Ovary (tissue), 7 donors: ENCODE measurements at regions not wholly inside any gene's neighbourhood (a gene's known extent, or its start where the extent isn't known, plus 50 kb on each side); places are given as distances from the start of the nearest gene placed in this dataset.

Experiments used
- DNase-seq, 5 donors: peaks; one replicate each; pipeline ENCODE4 v3.0.0-alpha.2; 2019 to 2020
- H3K27ac ChIP-seq, 2 donors: fragments of 200-600 bp; one replicate each; pipeline versions ENCODE4 v1.5.1 to v1.8.0; 2019 to 2022
- H3K27me3 ChIP-seq: fragments of 200-600 bp; one replicate; pipeline ENCODE4 v1.8.0; 2022
- H3K36me3 ChIP-seq: fragments of 200-600 bp; sonication (generic); one replicate; pipeline ENCODE4 v1.5.1; 2019
- H3K4me1 ChIP-seq: one replicate; pipeline ENCODE4 v1.8.1; 2013; ENCODE audit warnings: mild to moderate bottlenecking, moderate library complexity; ENCODE audit not compliant: insufficient read depth
- H3K4me3 ChIP-seq: fragments of 200-600 bp; sonication (generic); one replicate; pipeline ENCODE4 v1.5.1; 2017
- H3K9me3 ChIP-seq, 2 donors: fragments of 200-600 bp in 1 of 2; sonication (generic) in 1 of 2; one replicate each; pipeline versions ENCODE4 v1.5.1 to v1.8.1; 2013 to 2019; ENCODE audit warnings: mild to moderate bottlenecking in 1 of 2, moderate library complexity in 1 of 2
- EP300 ChIP-seq: sonication (generic); formaldehyde crosslinking; IDR thresholded peaks from one replicate; pipeline ENCODE4 v1.6.1; 2017; ENCODE audit warnings: antibody characterized with exemption
- POLR2A ChIP-seq: fragments of 450-650 bp; IDR thresholded peaks from one replicate; pipeline ENCODE4 v1.6.1; 2017; ENCODE audit warnings: antibody characterized with exemption, mild to moderate bottlenecking, moderate library complexity
- WGBS, 3 donors: extraction: QIAGEN DNeasy Blood & Tissue Kit in 1 of 3; methylation state at CpG; one replicate each; pipeline versions ENCODE4 v1.1.5 to v1.1.7; 2013 to 2017; 5-methylcytosine and 5-hydroxymethylcytosine counted together
- intact Hi-C, 4 donors: fragments of 100-400 bp; cut with DNase I; formaldehyde crosslinking; loops; one replicate each; pipeline versions ENCODE4 v1.11.0 to v1.15.1; 2022 to 2023
- TF ChIP-seq, protein P1 (sequence below), 3 donors: fragments of 450-650 bp in 2 of 3; fragments of 200-600 bp in 1 of 3; IDR thresholded peaks; one replicate each; pipeline versions ENCODE4 v1.5.1 to v1.8.0; 2016 to 2022; ENCODE audit warnings: antibody characterized with exemption in 3 of 3, mild to moderate bottlenecking in 1 of 3
- donor health status: DM: no; HTN: no; CAD: no; lungs with moderate emphysema.
- donor health status: DM: no; HTN: no; CAD: no.
- donor health status: Bipolar disorder and iron deficiency.
- donor health status: DM: no; HTN: no; CAD: no.
- donor health status: DM: yes; HTN: yes; CAD: no.

DNA sequence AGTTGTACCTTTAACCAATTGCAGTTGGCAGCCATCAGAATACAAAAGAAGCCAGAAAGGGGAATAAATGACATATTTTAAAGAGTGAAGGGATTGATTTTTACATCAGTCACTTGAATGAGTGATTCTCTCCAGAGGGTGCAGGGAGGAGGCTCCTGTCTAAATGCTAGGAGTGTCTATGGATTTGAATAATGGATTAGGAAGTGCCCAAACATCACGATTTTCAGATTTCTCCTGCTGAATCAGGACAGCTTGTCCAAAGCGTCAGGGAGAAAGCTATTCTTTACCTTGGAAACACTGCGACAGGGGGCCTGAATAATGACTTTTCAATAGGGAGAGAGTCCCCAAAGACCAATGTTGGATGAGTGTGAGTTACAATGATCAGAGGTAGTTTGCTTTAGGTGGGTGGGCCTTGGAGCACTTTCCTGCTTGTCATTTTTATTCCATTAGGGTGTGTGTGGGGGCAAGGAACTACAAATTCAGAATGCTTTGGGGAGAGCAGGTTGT lies 735.5 kb downstream of the KCNA4 start:
- intact Hi-C loops = no loop called here
- H3K4me1 ChIP-seq = no peaks in the 10 kb centered on the region
- no peak overlapping the region for H3K4me3 ChIP-seq
- H3K27ac ChIP-seq = no peak overlapping the region
- TF ChIP-seq, protein P1, sequence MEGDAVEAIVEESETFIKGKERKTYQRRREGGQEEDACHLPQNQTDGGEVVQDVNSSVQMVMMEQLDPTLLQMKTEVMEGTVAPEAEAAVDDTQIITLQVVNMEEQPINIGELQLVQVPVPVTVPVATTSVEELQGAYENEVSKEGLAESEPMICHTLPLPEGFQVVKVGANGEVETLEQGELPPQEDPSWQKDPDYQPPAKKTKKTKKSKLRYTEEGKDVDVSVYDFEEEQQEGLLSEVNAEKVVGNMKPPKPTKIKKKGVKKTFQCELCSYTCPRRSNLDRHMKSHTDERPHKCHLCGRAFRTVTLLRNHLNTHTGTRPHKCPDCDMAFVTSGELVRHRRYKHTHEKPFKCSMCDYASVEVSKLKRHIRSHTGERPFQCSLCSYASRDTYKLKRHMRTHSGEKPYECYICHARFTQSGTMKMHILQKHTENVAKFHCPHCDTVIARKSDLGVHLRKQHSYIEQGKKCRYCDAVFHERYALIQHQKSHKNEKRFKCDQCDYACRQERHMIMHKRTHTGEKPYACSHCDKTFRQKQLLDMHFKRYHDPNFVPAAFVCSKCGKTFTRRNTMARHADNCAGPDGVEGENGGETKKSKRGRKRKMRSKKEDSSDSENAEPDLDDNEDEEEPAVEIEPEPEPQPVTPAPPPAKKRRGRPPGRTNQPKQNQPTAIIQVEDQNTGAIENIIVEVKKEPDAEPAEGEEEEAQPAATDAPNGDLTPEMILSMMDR (IDR thresholded peaks at IDR 0.05) = no peak
- no peak for TF ChIP-seq POLR2A
- TF ChIP-seq EP300 = no peak
- no peaks in the 10 kb centered on the region for H3K36me3 ChIP-seq
- no peaks in the 10 kb centered on the region for H3K9me3 ChIP-seq
- H3K27me3 ChIP-seq = no peaks in the 10 kb centered on the region
- WGBS, 3 donors = 82 to 95% (median 92%) methylated on average over 3 of the region's 3 CpGs
- DNase-seq = no peak

DNA sequence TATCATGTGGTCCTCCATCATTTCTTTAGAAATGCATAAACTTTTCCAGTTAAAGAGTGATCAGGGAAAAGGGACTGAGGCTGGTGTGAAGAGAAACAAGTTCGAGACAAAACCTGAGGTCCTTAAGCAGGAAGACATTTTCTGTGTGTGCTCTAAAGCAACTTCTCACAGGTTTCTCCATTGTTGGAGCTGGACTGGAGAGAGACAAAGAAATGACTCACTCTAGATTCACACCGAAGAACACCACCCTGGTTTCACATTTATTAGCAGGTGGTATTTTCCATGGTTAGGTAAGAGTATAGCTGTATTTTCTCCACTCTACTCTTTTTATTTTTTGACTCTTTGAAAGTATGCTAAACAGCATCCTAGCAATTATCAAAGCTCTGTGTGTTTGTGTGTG lies 736.4 kb downstream of the KCNA4 start:
- TF ChIP-seq, protein P1 (IDR thresholded peaks at IDR 0.05) = no peak
- TF ChIP-seq POLR2A = no peak
- no peak for TF ChIP-seq EP300
- intact Hi-C loops = no loop called here

DNA sequence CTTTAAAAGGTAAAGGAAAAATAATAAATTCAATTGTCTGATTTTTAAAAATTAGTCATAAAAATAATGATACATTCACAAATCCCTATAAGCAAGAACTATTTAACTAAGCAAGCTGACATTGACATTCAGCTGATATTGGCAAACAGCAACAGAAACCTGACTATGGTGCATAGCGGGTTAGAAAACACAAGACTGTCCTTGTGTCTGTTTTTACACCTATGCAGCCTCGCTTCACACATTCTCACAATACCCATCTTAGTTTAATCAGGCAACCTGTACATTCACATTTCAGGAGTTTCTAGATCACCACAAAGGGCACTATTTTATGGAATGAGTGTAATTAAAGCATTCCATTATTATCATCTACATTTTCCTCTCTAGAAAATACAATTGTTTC lies 737.1 kb downstream of the KCNA4 start:
- WGBS, 3 donors = 90 to 93% (median 92%) methylated on average over 2 of the region's 2 CpGs
- intact Hi-C loops = no loop called here
- Histone ChIP-seq H3K9me3 (no peaks in the 10 kb centered on the region), H3K4me1 (no peaks in the 10 kb centered on the region), H3K27me3 (no peaks in the 10 kb centered on the region), H3K4me3 (no peak overlapping the region), H3K27ac (no peak overlapping the region), H3K36me3 (no peaks in the 10 kb centered on the region)
- no peak for DNase-seq
- TF ChIP-seq EP300 (no peak), POLR2A (no peak)
- TF ChIP-seq, protein P1 (IDR thresholded peaks at IDR 0.05) = no peak

More for the DNA sequence above, 736.4 kb downstream of the KCNA4 start:
- Histone ChIP-seq H3K36me3 (no peaks in the 10 kb centered on the region), H3K27me3 (no peaks in the 10 kb centered on the region), H3K4me3 (no peak overlapping the region), H3K9me3 (no peaks in the 10 kb centered on the region), H3K4me1 (no peaks in the 10 kb centered on the region), H3K27ac (no peak overlapping the region)
- WGBS, 3 donors = 87 to 91% (median 91%) methylated on average over 2 of the region's 2 CpGs
- no peak for DNase-seq

DNA sequence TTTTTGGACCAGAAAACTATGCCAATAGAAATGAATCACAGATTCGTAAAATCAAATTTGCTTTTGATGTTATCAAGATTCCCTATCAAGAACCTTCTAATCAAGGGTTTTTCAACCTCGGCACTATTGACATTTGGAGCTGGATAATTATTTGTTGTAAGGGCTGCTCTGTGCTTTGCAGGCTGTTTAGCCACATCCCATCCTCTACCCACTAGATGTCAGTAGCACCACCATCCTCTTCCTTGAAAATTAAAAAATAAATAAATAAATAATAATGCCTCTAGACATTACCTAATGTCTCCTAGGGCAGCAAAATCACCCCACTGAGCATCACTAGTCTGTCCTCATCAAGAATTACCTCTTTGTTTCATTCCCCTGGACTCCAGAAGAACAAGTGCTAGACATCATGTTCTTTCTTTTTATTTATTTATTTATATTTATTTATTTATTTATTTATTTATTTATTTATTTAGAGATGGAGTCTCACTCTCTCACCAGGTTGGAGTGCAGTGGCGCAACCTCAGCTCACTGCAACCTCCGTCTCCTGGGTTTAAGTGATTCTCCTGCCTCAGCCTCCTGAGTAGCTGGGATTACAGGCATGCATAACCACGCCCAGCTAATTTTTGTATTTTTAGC lies 744.7 kb downstream of the KCNA4 start:
- Histone ChIP-seq H3K4me1 (no peaks in the 10 kb centered on the region), H3K27ac (no peak overlapping the region), H3K4me3 (no peak overlapping the region), H3K27me3 (no peaks in the 10 kb centered on the region), H3K36me3 (no peaks in the 10 kb centered on the region), H3K9me3 (no peaks in the 10 kb centered on the region)
- intact Hi-C loops = no loop called here
- WGBS, 3 donors = 80 to 84% (median 84%) methylated on average over 5 of the region's 5 CpGs
- TF ChIP-seq EP300 (no peak), POLR2A (no peak)
- TF ChIP-seq, protein P1 (IDR thresholded peaks at IDR 0.05) = no peak
- no peak for DNase-seq
